WI38 (cell line): ENCODE measurements at regions not wholly inside any gene's neighbourhood (a gene's known extent, or its start where the extent isn't known, plus 50 kb on each side); places are given as distances from the start of the nearest gene placed in this dataset.

ENCODE experiments used
- H3K4me3 ChIP-seq: 2 replicates; pipeline ENCODE4 v1.5.1; 2011; ENCODE audit warnings: low read depth, mild to moderate bottlenecking, control low read depth, low read length
- TF ChIP-seq, protein P1 (sequence below): IDR thresholded peaks from 2 replicates; pipeline ENCODE4 v1.5.1; 2012; ENCODE audit warnings: low read depth, mild to moderate bottlenecking, control low read depth, low read length

DNA sequence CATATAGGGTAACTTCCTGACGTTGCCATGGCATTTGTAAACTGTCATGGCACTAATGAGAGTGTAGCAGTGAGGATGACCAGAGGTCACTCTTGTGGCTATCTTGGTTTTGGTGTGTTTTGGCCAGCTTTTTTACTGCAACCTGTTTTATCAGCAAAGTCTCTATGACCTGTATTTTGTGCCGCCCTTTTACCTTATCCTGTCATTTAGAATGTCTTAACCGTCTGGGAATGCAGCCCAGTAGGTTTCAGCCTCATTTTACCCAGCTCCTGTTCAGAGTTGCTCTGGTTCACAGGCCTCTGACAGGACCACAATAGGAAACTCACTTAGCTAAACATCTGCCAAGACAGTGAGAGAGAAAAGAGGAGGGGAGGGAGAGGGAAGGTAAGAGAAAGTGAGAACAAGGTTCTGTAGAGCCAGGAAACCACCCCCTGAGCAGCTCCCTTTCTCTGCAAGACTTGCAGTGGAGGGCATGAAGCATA lies 64.8 kb upstream of the PLEKHG3 start:
- TF ChIP-seq, protein P1, sequence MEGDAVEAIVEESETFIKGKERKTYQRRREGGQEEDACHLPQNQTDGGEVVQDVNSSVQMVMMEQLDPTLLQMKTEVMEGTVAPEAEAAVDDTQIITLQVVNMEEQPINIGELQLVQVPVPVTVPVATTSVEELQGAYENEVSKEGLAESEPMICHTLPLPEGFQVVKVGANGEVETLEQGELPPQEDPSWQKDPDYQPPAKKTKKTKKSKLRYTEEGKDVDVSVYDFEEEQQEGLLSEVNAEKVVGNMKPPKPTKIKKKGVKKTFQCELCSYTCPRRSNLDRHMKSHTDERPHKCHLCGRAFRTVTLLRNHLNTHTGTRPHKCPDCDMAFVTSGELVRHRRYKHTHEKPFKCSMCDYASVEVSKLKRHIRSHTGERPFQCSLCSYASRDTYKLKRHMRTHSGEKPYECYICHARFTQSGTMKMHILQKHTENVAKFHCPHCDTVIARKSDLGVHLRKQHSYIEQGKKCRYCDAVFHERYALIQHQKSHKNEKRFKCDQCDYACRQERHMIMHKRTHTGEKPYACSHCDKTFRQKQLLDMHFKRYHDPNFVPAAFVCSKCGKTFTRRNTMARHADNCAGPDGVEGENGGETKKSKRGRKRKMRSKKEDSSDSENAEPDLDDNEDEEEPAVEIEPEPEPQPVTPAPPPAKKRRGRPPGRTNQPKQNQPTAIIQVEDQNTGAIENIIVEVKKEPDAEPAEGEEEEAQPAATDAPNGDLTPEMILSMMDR, result no peak

DNA sequence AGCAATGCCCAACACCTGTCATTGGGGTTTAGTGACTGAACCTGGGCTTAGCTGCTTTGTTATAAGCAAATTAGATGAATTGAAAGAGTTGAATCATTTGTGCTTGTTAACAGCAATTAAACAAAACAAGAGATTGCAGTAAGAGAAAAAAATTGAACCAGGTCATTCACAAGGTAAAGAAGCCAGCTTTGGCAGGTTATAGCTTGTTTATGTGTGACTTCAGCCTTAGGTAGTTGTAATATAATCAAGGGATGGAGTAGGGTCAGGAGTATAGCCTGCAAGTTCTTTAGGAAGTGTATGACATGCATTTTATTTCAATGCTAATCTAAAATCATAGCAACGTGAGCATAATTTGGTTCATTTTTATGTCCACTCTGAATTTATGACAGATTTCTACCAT lies 63.4 kb upstream of the PLEKHG3 start:
- TF ChIP-seq, protein P1, result no peak
- no peak overlapping the region for H3K4me3 ChIP-seq

More for the DNA sequence above, 64.8 kb upstream of the PLEKHG3 start:
- H3K4me3 ChIP-seq, result no peak overlapping the region

DNA sequence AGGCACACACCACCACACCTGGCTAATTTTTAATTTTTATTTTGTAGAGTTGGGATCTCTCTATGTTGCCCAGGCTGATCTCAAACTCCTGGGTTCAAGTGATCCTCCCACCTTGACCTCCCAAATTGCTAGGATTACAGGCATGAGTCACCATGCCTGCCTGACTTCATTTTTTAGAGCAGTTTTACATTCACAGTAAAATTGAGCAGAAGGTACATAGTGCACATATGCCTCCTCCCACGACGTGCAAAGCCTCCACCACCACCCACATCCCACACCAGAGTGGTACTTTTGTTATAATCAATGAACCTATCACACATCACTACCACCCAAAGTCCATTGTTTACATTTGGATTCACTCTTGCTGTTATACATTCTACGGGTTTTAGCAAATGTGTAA lies 62.5 kb upstream of the PLEKHG3 start:
- no peak overlapping the region for H3K4me3 ChIP-seq
- TF ChIP-seq, protein P1, result no peak

DNA sequence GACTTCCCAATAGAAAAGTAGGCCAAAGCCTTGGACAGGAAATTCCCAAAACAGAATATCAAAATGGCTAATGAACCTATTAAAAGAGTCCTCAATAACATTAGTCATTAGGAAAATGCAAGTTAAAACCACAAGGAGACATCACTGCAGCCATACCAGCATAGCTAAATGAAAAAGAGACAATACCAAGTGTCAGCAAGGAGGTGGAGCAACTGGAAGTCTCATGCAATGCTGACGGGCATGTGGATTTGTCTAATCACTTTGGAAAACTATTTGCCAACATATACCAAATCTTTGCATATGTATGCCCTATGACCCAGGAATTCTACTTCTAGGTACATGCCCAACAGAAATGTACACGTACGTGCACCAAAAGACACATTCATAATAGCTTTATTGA lies 60.5 kb upstream of the PLEKHG3 start:
- TF ChIP-seq, protein P1, result no peak
- no peak overlapping the region for H3K4me3 ChIP-seq

DNA sequence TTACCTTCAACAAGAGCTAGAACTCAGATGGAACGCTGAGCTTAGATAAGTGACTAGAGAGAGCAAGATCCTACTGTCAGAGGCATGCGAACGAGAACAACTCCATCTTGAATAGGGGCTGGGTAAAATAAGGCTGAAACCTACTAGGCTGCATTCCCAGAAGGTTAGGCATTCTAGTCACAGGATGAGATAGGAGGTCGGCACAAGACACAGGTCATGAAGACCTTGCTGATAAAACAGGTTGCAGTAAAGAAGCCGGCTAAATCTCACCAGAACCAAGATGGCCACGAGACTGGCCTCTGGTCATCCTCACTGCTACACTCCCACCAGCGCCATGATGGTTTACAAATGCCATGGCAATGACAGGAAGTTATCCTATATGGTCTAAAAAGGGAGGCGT lies 59.6 kb upstream of the PLEKHG3 start:
- TF ChIP-seq, protein P1, result no peak
- no peak overlapping the region for H3K4me3 ChIP-seq

DNA sequence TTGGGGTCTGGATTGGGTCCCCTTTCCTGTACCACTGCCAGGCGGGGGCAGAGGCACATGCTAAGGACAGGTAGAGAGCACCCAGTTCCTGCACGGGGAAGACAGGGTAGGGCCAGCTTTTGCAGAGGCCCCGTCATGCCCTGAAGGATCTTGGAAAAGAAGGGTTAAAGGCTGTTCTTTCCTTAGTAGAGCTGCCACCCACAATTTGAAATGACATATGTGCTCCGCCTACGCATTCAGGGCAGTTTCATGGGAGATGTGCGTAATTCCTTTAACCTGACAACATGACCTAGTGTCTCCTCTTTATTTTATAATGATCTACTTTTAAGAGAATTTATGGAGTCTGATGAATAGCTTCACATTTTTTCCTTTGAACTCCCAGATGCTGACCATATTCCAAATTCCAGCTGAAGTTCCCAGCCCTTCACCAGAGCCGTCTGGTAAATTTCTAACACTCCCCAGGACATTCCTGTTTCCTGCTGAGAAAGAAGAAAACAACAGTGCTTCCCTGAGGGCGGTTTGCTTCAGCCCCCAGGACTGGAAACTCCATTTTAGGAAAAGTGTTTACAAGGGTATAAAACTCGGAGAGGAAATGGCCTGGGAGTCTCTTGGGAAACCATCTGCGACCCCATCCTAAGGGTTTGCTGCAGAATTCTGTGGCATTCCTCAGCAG lies 58.9 kb upstream of the PLEKHG3 start:
- TF ChIP-seq, protein P1, result no peak
- H3K4me3 ChIP-seq, result peak overlapping the region; percentile 38; the same call in 1 of the 2 replicates

DNA sequence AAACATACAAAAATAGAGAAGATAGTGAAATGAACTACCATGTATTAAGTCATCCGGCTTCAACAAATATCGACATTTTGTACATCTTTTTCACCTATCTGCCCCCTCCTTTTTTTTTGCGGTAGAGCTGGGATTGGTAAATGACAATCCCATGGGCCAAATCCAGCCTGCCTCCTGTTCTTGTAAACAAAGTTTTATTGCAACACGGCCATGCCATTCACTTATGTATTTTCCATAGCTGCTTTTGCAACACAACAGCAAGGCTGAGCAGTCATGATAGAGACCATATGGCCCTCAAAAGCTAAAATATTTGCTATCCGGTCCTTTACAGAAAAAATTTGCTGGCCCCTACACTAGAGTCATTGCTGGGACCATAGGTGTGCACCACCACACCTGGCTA lies 58.1 kb upstream of the PLEKHG3 start:
- TF ChIP-seq, protein P1, result no peak
- H3K4me3 ChIP-seq, result no peak overlapping the region; the same call in 1 of the 2 replicates
